Activated CD4-positive, alpha-beta memory T cell treated with anti-CD3 and anti-CD28 coated beads for 36 hours (primary cell): ENCODE measurements at regions not wholly inside any gene's neighbourhood (a gene's known extent, or its start where the extent isn't known, plus 50 kb on each side); places are given as distances from the start of the nearest gene placed in this dataset.

Experiments used
- CTCF ChIA-PET: fragments of 350-600 bp; sonication (Branson Sonifier 250); formaldehyde crosslinking; loops from one replicate; lab custom pipeline; 2021; ENCODE audit warnings: antibody characterized with exemption, inconsistent platforms; lab: Charles Lee
- POLR2A ChIA-PET: fragments of 350-600 bp; sonication (Branson Sonifier 250); formaldehyde crosslinking; loops from one replicate; lab custom pipeline; 2021; ENCODE audit warnings: antibody characterized with exemption; lab: Charles Lee
- DNase-seq: peaks from one replicate; pipeline ENCODE4 v3.0.0-alpha.2; 2020
- H3K27ac Mint-ChIP-seq: one replicate; pipeline ENCODE4 v1.8.0; 2021; ENCODE audit warnings: mixed read lengths
- H3K27me3 Mint-ChIP-seq: one replicate; pipeline ENCODE4 v1.8.0; 2021; ENCODE audit warnings: mixed read lengths
- H3K36me3 Mint-ChIP-seq: one replicate; pipeline ENCODE4 v1.8.0; 2021; ENCODE audit warnings: mixed read lengths
- H3K4me1 Mint-ChIP-seq: one replicate; pipeline ENCODE4 v1.8.0; 2021; ENCODE audit warnings: low read depth, mixed read lengths
- H3K4me3 Mint-ChIP-seq: one replicate; pipeline ENCODE4 v1.8.0; 2021; ENCODE audit warnings: mild to moderate bottlenecking, mixed read lengths
- H3K9me3 Mint-ChIP-seq: one replicate; pipeline ENCODE4 v1.8.0; 2021; ENCODE audit warnings: mixed read lengths
- intact Hi-C: fragments of 100-400 bp; cut with micrococcal nuclease; formaldehyde crosslinking; loops from one replicate; pipeline ENCODE4 v1.15.1; 2023

- intact Hi-C loops = no loop called here
- H3K27me3 Mint-ChIP-seq = peaks cover 3% of the 10 kb centered on the region
- no peak for DNase-seq
- no peak overlapping the region for H3K4me3 Mint-ChIP-seq
- no peaks in the 10 kb centered on the region for H3K4me1 Mint-ChIP-seq
- H3K36me3 Mint-ChIP-seq = no peaks in the 10 kb centered on the region
- peaks cover 2% of the 10 kb centered on the region for H3K9me3 Mint-ChIP-seq
- ChIA-PET CTCF (no interaction called here), POLR2A (no interaction called here)
- H3K27ac Mint-ChIP-seq = no peak overlapping the region
These were observed 308.6 kb upstream of the RGMB start for GRCh38 chr5:98464737-98465330.

- ChIA-PET CTCF (no interaction called here), POLR2A (no interaction called here)
- H3K9me3 Mint-ChIP-seq = peaks cover 2% of the 10 kb centered on the region
- H3K4me1 Mint-ChIP-seq = no peaks in the 10 kb centered on the region
- no peak for DNase-seq
- no peaks in the 10 kb centered on the region for H3K36me3 Mint-ChIP-seq
- H3K27ac Mint-ChIP-seq = no peak overlapping the region
- H3K27me3 Mint-ChIP-seq = peaks cover 1% of the 10 kb centered on the region
- intact Hi-C loops = no loop called here
- no peak overlapping the region for H3K4me3 Mint-ChIP-seq
These were observed 305.1 kb upstream of the RGMB start for GRCh38 chr5:98468188-98468869.

GRCh38 chr5:98470747-98471146 lies 302.7 kb upstream of the RGMB start:
- ChIA-PET CTCF (no interaction called here), POLR2A (no interaction called here)
- Mint-ChIP-seq H3K27ac (no peak overlapping the region), H3K4me1 (no peaks in the 10 kb centered on the region), H3K36me3 (no peaks in the 10 kb centered on the region), H3K27me3 (peaks cover 1% of the 10 kb centered on the region), H3K4me3 (no peak overlapping the region), H3K9me3 (peaks cover 2% of the 10 kb centered on the region)
- intact Hi-C loops = no loop called here
- DNase-seq = no peak

GRCh38 chr5:98471458-98471857 lies 302.0 kb upstream of the RGMB start:
- H3K4me3 Mint-ChIP-seq = no peak overlapping the region
- H3K4me1 Mint-ChIP-seq = no peaks in the 10 kb centered on the region
- H3K9me3 Mint-ChIP-seq = peaks cover 2% of the 10 kb centered on the region
- ChIA-PET CTCF (no interaction called here), POLR2A (no interaction called here)
- no peaks in the 10 kb centered on the region for H3K36me3 Mint-ChIP-seq
- no peak for DNase-seq
- peaks cover 1% of the 10 kb centered on the region for H3K27me3 Mint-ChIP-seq
- intact Hi-C loops = no loop called here
- no peak overlapping the region for H3K27ac Mint-ChIP-seq

GRCh38 chr5:98474216-98474615 lies 299.2 kb upstream of the RGMB start:
- no peaks in the 10 kb centered on the region for H3K4me1 Mint-ChIP-seq
- H3K36me3 Mint-ChIP-seq = no peaks in the 10 kb centered on the region
- H3K4me3 Mint-ChIP-seq = no peak overlapping the region
- intact Hi-C loops = no loop called here
- no peak overlapping the region for H3K27ac Mint-ChIP-seq
- no peak for DNase-seq
- ChIA-PET POLR2A (no interaction called here), CTCF (no interaction called here)
- H3K9me3 Mint-ChIP-seq = no peaks in the 10 kb centered on the region
- H3K27me3 Mint-ChIP-seq = no peaks in the 10 kb centered on the region

GRCh38 chr5:98474782-98475181 lies 298.7 kb upstream of the RGMB start:
- CTCF ChIA-PET = no interaction called here
- DNase-seq = no peak
- POLR2A ChIA-PET = no interaction called here
- intact Hi-C loops = no loop called here
- H3K4me1 Mint-ChIP-seq = no peaks in the 10 kb centered on the region
- H3K36me3 Mint-ChIP-seq = no peaks in the 10 kb centered on the region
- no peak overlapping the region for H3K4me3 Mint-ChIP-seq
- no peaks in the 10 kb centered on the region for H3K9me3 Mint-ChIP-seq
- H3K27ac Mint-ChIP-seq = no peak overlapping the region
- no peaks in the 10 kb centered on the region for H3K27me3 Mint-ChIP-seq

- Mint-ChIP-seq H3K27ac (no peak overlapping the region), H3K36me3 (no peaks in the 10 kb centered on the region), H3K9me3 (no peaks in the 10 kb centered on the region), H3K27me3 (no peaks in the 10 kb centered on the region), H3K4me1 (no peaks in the 10 kb centered on the region), H3K4me3 (no peak overlapping the region)
- ChIA-PET POLR2A (no interaction called here), CTCF (no interaction called here)
- DNase-seq = no peak
- intact Hi-C loops = no loop called here
These were observed 290.9 kb upstream of the RGMB start for GRCh38 chr5:98482321-98483300.

- no peaks in the 10 kb centered on the region for H3K36me3 Mint-ChIP-seq
- no peaks in the 10 kb centered on the region for H3K9me3 Mint-ChIP-seq
- no peaks in the 10 kb centered on the region for H3K4me1 Mint-ChIP-seq
- ChIA-PET POLR2A (no interaction called here), CTCF (no interaction called here)
- intact Hi-C loops = no loop called here
- no peak overlapping the region for H3K4me3 Mint-ChIP-seq
- H3K27ac Mint-ChIP-seq = no peak overlapping the region
- H3K27me3 Mint-ChIP-seq = no peaks in the 10 kb centered on the region
- no peak for DNase-seq
These were observed 290.2 kb upstream of the RGMB start for GRCh38 chr5:98483301-98483685.

GRCh38 chr5:98489021-98489420 lies 284.4 kb upstream of the RGMB start:
- H3K4me1 Mint-ChIP-seq = peaks cover 6% of the 10 kb centered on the region
- H3K9me3 Mint-ChIP-seq = peaks cover 5% of the 10 kb centered on the region
- H3K27ac Mint-ChIP-seq = no peak overlapping the region
- no peaks in the 10 kb centered on the region for H3K27me3 Mint-ChIP-seq
- ChIA-PET POLR2A (no interaction called here), CTCF (no interaction called here)
- intact Hi-C loops = no loop called here
- no peaks in the 10 kb centered on the region for H3K36me3 Mint-ChIP-seq
- DNase-seq = no peak
- H3K4me3 Mint-ChIP-seq = no peak overlapping the region

GRCh38 chr5:98490348-98490747 lies 283.1 kb upstream of the RGMB start:
- Mint-ChIP-seq H3K4me3 (no peak overlapping the region), H3K27me3 (no peaks in the 10 kb centered on the region), H3K4me1 (peaks cover 6% of the 10 kb centered on the region), H3K36me3 (no peaks in the 10 kb centered on the region), H3K9me3 (peaks cover 5% of the 10 kb centered on the region), H3K27ac (no peak overlapping the region)
- ChIA-PET POLR2A (no interaction called here), CTCF (no interaction called here)
- intact Hi-C loops = no loop called here
- DNase-seq = no peak

- ChIA-PET POLR2A (no interaction called here), CTCF (no interaction called here)
- Mint-ChIP-seq H3K27me3 (no peaks in the 10 kb centered on the region), H3K4me3 (no peak overlapping the region), H3K36me3 (no peaks in the 10 kb centered on the region), H3K4me1 (peaks cover 6% of the 10 kb centered on the region), H3K27ac (no peak overlapping the region), H3K9me3 (peaks cover 5% of the 10 kb centered on the region)
- peak; percentile 10 for DNase-seq
- intact Hi-C loops = no loop called here
These were observed 281.2 kb upstream of the RGMB start for GRCh38 chr5:98492258-98492657.

GRCh38 chr5:98497418-98497817 lies 276.0 kb upstream of the RGMB start:
- intact Hi-C loops = no loop called here
- no peak overlapping the region for H3K27ac Mint-ChIP-seq
- no peaks in the 10 kb centered on the region for H3K27me3 Mint-ChIP-seq
- no peak for DNase-seq
- no peaks in the 10 kb centered on the region for H3K36me3 Mint-ChIP-seq
- ChIA-PET POLR2A (no interaction called here), CTCF (no interaction called here)
- H3K4me3 Mint-ChIP-seq = no peak overlapping the region
- peaks cover 5% of the 10 kb centered on the region for H3K4me1 Mint-ChIP-seq
- H3K9me3 Mint-ChIP-seq = peaks cover 3% of the 10 kb centered on the region
